SU-DHL-6 (cell line): ENCODE measurements at regions not wholly inside any gene's neighbourhood (a gene's known extent, or its start where the extent isn't known, plus 50 kb on each side); places are given as distances from the start of the nearest gene placed in this dataset.

ENCODE experiments used
- H2AFZ ChIP-seq: fragments of 200-600 bp; sonication (generic); 2 replicates; pipeline ENCODE4 v1.6.1; 2014; ENCODE audit warnings: low read depth, mild to moderate bottlenecking, moderate library complexity, mixed read lengths, antibody characterized with exemption, low read length; ENCODE audit not compliant: severe bottlenecking
- H3F3A ChIP-seq: fragments of 200-600 bp; shearing (Covaris generic); 2 replicates; pipeline ENCODE4 v1.6.0; 2016; ENCODE audit warnings: antibody characterized with exemption, mild to moderate bottlenecking; ENCODE audit not compliant: insufficient read depth
- H3K27ac ChIP-seq: fragments of 200-600 bp; sonication (generic); 2 replicates; pipeline ENCODE4 v1.5.1; 2016; ENCODE audit warnings: low read depth, mild to moderate bottlenecking, low read length, moderate library complexity, mixed read lengths
- H3K27me3 ChIP-seq: fragments of 200-600 bp; sonication (generic), shearing (Covaris generic); 2 replicates; pipeline ENCODE4 v1.6.0; 2014; ENCODE audit warnings: mild to moderate bottlenecking, low read length
- H3K36me3 ChIP-seq: fragments of 200-600 bp; sonication (generic); 2 replicates; pipeline ENCODE4 v1.6.1; 2014; ENCODE audit warnings: mild to moderate bottlenecking, low read length, mixed read lengths
- H3K4me2 ChIP-seq: fragments of 300-600, 200-600 bp; shearing (Covaris generic), sonication (generic); 2 replicates; pipeline ENCODE4 v1.6.0; 2014; ENCODE audit warnings: low read length, low read depth, mild to moderate bottlenecking; ENCODE audit not compliant: poor library complexity, severe bottlenecking
- H3K4me3 ChIP-seq: fragments of 200-600 bp; sonication (generic); 2 replicates; pipeline ENCODE4 v1.5.1; 2014; ENCODE audit warnings: antibody characterized with exemption, low read length, mild to moderate bottlenecking, mixed read lengths; ENCODE audit not compliant: insufficient read depth, poor library complexity, severe bottlenecking
- H3K79me2 ChIP-seq: fragments of 200-600 bp; sonication (generic); 2 replicates; pipeline ENCODE4 v1.6.1; 2014; ENCODE audit warnings: mild to moderate bottlenecking, low read length, moderate library complexity; ENCODE audit not compliant: insufficient read depth
- H3K9ac ChIP-seq: fragments of 200-600 bp; sonication (generic); 2 replicates; pipeline ENCODE4 v1.7.0; 2014; ENCODE audit warnings: mild to moderate bottlenecking, low read length
- H3K9me2 ChIP-seq: fragments of 200-600 bp; sonication (generic); replicated peaks from 2 replicates; pipeline ENCODE4 v1.6.1; 2014; ENCODE audit warnings: low read length; ENCODE audit not compliant: insufficient read depth
- H3K9me3 ChIP-seq: fragments of 200-600 bp; sonication (generic); 2 replicates; pipeline ENCODE4 v1.6.1; 2014; ENCODE audit warnings: low read length, mixed read lengths; ENCODE audit not compliant: insufficient read depth
- H4K20me1 ChIP-seq: fragments of 200-600 bp; sonication (generic); 2 replicates; pipeline ENCODE4 v1.6.1; 2014; ENCODE audit warnings: low read depth, mild to moderate bottlenecking, antibody characterized with exemption, low read length, moderate library complexity, mixed read lengths
- CTCF ChIP-seq: fragments of 200-600 bp; sonication (generic); IDR thresholded peaks from one replicate; pipeline ENCODE4 v1.5.1; 2017; ENCODE audit warnings: antibody characterized with exemption, mild to moderate bottlenecking, low read length, moderate library complexity; ENCODE audit not compliant: insufficient read depth, poor library complexity, severe bottlenecking
- EZH2phosphoT487 ChIP-seq: fragments of 200-600 bp; sonication (generic), shearing (Covaris generic); conservative IDR thresholded peaks from 2 replicates; pipeline ENCODE4 v1.6.1; 2018; ENCODE audit warnings: mild to moderate bottlenecking, antibody characterized with exemption, low read length, moderate library complexity, mixed read lengths

- no peak overlapping the region for H3K27ac ChIP-seq
- no peaks in the 10 kb centered on the region for H3F3A ChIP-seq
- no peaks in the 10 kb centered on the region for H3K79me2 ChIP-seq
- no peak overlapping the region for H3K4me3 ChIP-seq
- H3K27me3 ChIP-seq: no peaks in the 10 kb centered on the region
- no peaks in the 10 kb centered on the region for H3K9me2 ChIP-seq
- TF ChIP-seq EZH2phosphoT487 (no peak), CTCF (no peak)
- H4K20me1 ChIP-seq: no peaks in the 10 kb centered on the region
- H2AFZ ChIP-seq: no peak overlapping the region
- H3K36me3 ChIP-seq: no peaks in the 10 kb centered on the region
- no peak overlapping the region for H3K4me2 ChIP-seq
- no peak overlapping the region for H3K9ac ChIP-seq
- H3K9me3 ChIP-seq: no peaks in the 10 kb centered on the region
Observed at GRCh38 chr1:213658457-213658856, 329.3 kb upstream of the PROX1 start.

GRCh38 chr1:213659580-213660547 is 327.9 kb upstream of the PROX1 start:
- no peaks in the 10 kb centered on the region for H4K20me1 ChIP-seq
- no peaks in the 10 kb centered on the region for H3K36me3 ChIP-seq
- H3F3A ChIP-seq: no peaks in the 10 kb centered on the region
- H3K4me2 ChIP-seq: no peak overlapping the region
- H3K27ac ChIP-seq: no peak overlapping the region
- no peak overlapping the region for H3K4me3 ChIP-seq
- no peak overlapping the region for H2AFZ ChIP-seq
- H3K27me3 ChIP-seq: no peaks in the 10 kb centered on the region
- H3K9me2 ChIP-seq: no peaks in the 10 kb centered on the region
- no peaks in the 10 kb centered on the region for H3K79me2 ChIP-seq
- no peak overlapping the region for H3K9ac ChIP-seq
- no peak for TF ChIP-seq CTCF
- TF ChIP-seq EZH2phosphoT487: no peak
- H3K9me3 ChIP-seq: no peaks in the 10 kb centered on the region

- Histone ChIP-seq H3K4me2 (no peak overlapping the region), H3K36me3 (no peaks in the 10 kb centered on the region), H3K9me3 (no peaks in the 10 kb centered on the region), H2AFZ (no peak overlapping the region), H4K20me1 (no peaks in the 10 kb centered on the region), H3K9ac (no peak overlapping the region), H3K27me3 (no peaks in the 10 kb centered on the region), H3K27ac (no peak overlapping the region), H3K4me3 (no peak overlapping the region), H3K79me2 (no peaks in the 10 kb centered on the region), H3K9me2 (no peaks in the 10 kb centered on the region), H3F3A (no peaks in the 10 kb centered on the region)
- TF ChIP-seq EZH2phosphoT487: no peak
- TF ChIP-seq CTCF: no peak
Observed at GRCh38 chr1:213661302-213661701, 326.5 kb upstream of the PROX1 start.
